Spleen (tissue), 11 donors: ENCODE measurements at regions not wholly inside any gene's neighbourhood (a gene's known extent, or its start where the extent isn't known, plus 50 kb on each side); places are given as distances from the start of the nearest gene placed in this dataset.

ENCODE experiments used
- DNase-seq: peaks from one replicate; pipeline ENCODE4 v3.0.0-alpha.2; 2020
- H3K27ac ChIP-seq, 8 donors: fragments of 200-600 bp; sonication (generic) in 7 of 8; 1 replicate in 4 of 8; 2 replicates in 4 of 8; pipeline versions ENCODE4 v1.5.0 to v1.8.0; 2016 to 2021; ENCODE audit warnings: inconsistent platforms in 4 of 8, mild to moderate bottlenecking in 4 of 8, moderate library complexity in 1 of 8
- H3K27me3 ChIP-seq, 7 donors: fragments of 200-600 bp; sonication (generic) in 6 of 7; replicated peaks in 1 of 7; 1 replicate in 4 of 7; 2 replicates in 3 of 7; pipeline versions ENCODE4 v1.5.0 to v1.8.0; 2016 to 2021; ENCODE audit warnings: inconsistent platforms in 3 of 7, mild to moderate bottlenecking in 1 of 7
- H3K36me3 ChIP-seq, 6 donors: fragments of 200-600 bp; sonication (generic) in 5 of 6; 1 replicate in 4 of 6; 2 replicates in 2 of 6; pipeline versions ENCODE4 v1.5.0 to v1.8.0; 2016 to 2021; ENCODE audit warnings: inconsistent platforms in 2 of 6
- H3K4me1 ChIP-seq, 6 donors: fragments of 200-600 bp; sonication (generic) in 5 of 6; 1 replicate in 3 of 6; 2 replicates in 3 of 6; pipeline versions ENCODE4 v1.5.0 to v1.8.0; 2016 to 2021; ENCODE audit warnings: inconsistent platforms in 3 of 6
- H3K4me3 ChIP-seq, 8 donors: fragments of 200-600 bp; sonication (generic) in 7 of 8; 1 replicate in 4 of 8; 2 replicates in 4 of 8; pipeline versions ENCODE4 v1.5.0 to v1.8.0; 2016 to 2021; ENCODE audit warnings: inconsistent platforms in 4 of 8, mild to moderate bottlenecking in 4 of 8, moderate library complexity in 2 of 8
- H3K9me3 ChIP-seq, 8 donors: fragments of 200-600 bp; sonication (generic) in 7 of 8; 1 replicate in 4 of 8; 2 replicates in 4 of 8; pipeline versions ENCODE4 v1.5.0 to v1.8.0; 2016 to 2021; ENCODE audit warnings: inconsistent platforms in 4 of 8
- CTCF ChIP-seq, 11 experiments: fragments of 200-600 bp in 7 of 11; fragments of 450-650 bp in 4 of 11; sonication (generic) in 4 of 11; IDR thresholded peaks in 8 of 11; conservative IDR thresholded peaks in 3 of 11; 1 replicate in 7 of 11; 2 replicates in 4 of 11; pipeline versions ENCODE4 v1.4.0 to v1.8.0; 2016 to 2021; ENCODE audit warnings: antibody characterized with exemption in 11 of 11, inconsistent platforms in 4 of 11, mild to moderate bottlenecking in 1 of 11
- POLR2A ChIP-seq, 3 donors: fragments of 450-650 bp; IDR thresholded peaks; one replicate each; pipeline ENCODE4 v1.5.1; 2017; ENCODE audit warnings: antibody characterized with exemption in 3 of 3, mild to moderate bottlenecking in 1 of 3
- POLR2AphosphoS5 ChIP-seq, 3 donors: sonication (generic); formaldehyde crosslinking; IDR thresholded peaks; one replicate each; pipeline ENCODE4 v1.5.1; 2017; ENCODE audit warnings: antibody characterized with exemption in 3 of 3
- WGBS, 5 donors: extraction: QIAGEN DNeasy Blood & Tissue Kit in 3 of 5; methylation state at CpG; one replicate each; pipeline versions ENCODE4 v1.1.5 to v1.1.7; 2013 to 2018; 5-methylcytosine and 5-hydroxymethylcytosine counted together
- intact Hi-C: fragments of 100-400 bp; cut with DNase I; formaldehyde crosslinking; loops from one replicate; pipeline ENCODE4 v1.15.0; 2023; ENCODE audit warnings: low total_unique reads
- donor health status: healthy with polysubstance abuse.
- donor health status: DM: no; HTN: no; CAD: no; lungs with moderate emphysema.
- donor health status: DM: no; HTN: no; CAD: no.
- donor health status: Bipolar disorder and iron deficiency.
- donor health status: healthy.
- donor health status: DM: no; HTN: no; CAD: no.
- donor health status: DM: yes; HTN: yes; CAD: no.

GRCh38 chr13:59494151-59494550 lies 669.6 kb downstream of the DIAPH3 start:
- peaks cover 0 to 3% (median 0%) of the 10 kb centered on the region in 8 donors for H3K9me3 ChIP-seq
- intact Hi-C loops: no loop called here
- TF ChIP-seq POLR2A (IDR thresholded peaks at IDR 0.05) (no peak), CTCF (IDR thresholded peaks at IDR 0.05 in 8 of 11, conservative IDR thresholded peaks at IDR 0.05 in 3 of 11) (no peak), POLR2AphosphoS5 (IDR thresholded peaks at IDR 0.05) (no peak)
- no peaks in the 10 kb centered on the region for H3K36me3 ChIP-seq
- DNase-seq: no peak
- peak overlapping the region in 1 of 8 donors; percentile 19 for H3K27ac ChIP-seq
- no peak overlapping the region for H3K4me3 ChIP-seq
- no peaks in the 10 kb centered on the region for H3K27me3 ChIP-seq
- H3K4me1 ChIP-seq: peaks cover 0 to 21% (median 9%) of the 10 kb centered on the region in 6 donors

- intact Hi-C loops: no loop called here
- H3K4me1 ChIP-seq: peaks cover 0 to 21% (median 9%) of the 10 kb centered on the region in 6 donors
- WGBS, 5 donors: 69 to 79% (median 72%) methylated on average over 4 of the region's 4 CpGs
- no peak for DNase-seq
- H3K27ac ChIP-seq: peak overlapping the region in 1 of 8 donors; percentile 19
- H3K9me3 ChIP-seq: peaks cover 0 to 3% (median 0%) of the 10 kb centered on the region in 8 donors
- H3K4me3 ChIP-seq: no peak overlapping the region
- no peaks in the 10 kb centered on the region for H3K27me3 ChIP-seq
- H3K36me3 ChIP-seq: no peaks in the 10 kb centered on the region
- no peak for TF ChIP-seq CTCF (IDR thresholded peaks at IDR 0.05 in 8 of 11, conservative IDR thresholded peaks at IDR 0.05 in 3 of 11)
- no peak for TF ChIP-seq POLR2A (IDR thresholded peaks at IDR 0.05)
- TF ChIP-seq POLR2AphosphoS5 (IDR thresholded peaks at IDR 0.05): peak in 1 of 3 donors; percentile 51
These were observed 669.2 kb downstream of the DIAPH3 start for GRCh38 chr13:59494560-59494970.

- H3K9me3 ChIP-seq: peaks cover 0 to 3% (median 0%) of the 10 kb centered on the region in 8 donors
- WGBS, 5 donors: 89 to 95% (median 92%) methylated on average over 4 of the region's 4 CpGs
- peaks cover 0 to 21% (median 9%) of the 10 kb centered on the region in 6 donors for H3K4me1 ChIP-seq
- no peaks in the 10 kb centered on the region for H3K27me3 ChIP-seq
- H3K36me3 ChIP-seq: no peaks in the 10 kb centered on the region
- DNase-seq: no peak
- intact Hi-C loops: no loop called here
- TF ChIP-seq CTCF (IDR thresholded peaks at IDR 0.05 in 8 of 11, conservative IDR thresholded peaks at IDR 0.05 in 3 of 11) (no peak), POLR2AphosphoS5 (IDR thresholded peaks at IDR 0.05) (no peak), POLR2A (IDR thresholded peaks at IDR 0.05) (no peak)
- H3K4me3 ChIP-seq: no peak overlapping the region
- no peak overlapping the region for H3K27ac ChIP-seq
These were observed 668.4 kb downstream of the DIAPH3 start for GRCh38 chr13:59495299-59495698.

- H3K27ac ChIP-seq: peak overlapping the region in 1 of 8 donors; percentile 10
- no peaks in the 10 kb centered on the region for H3K27me3 ChIP-seq
- intact Hi-C loops: no loop called here
- 78 to 89% (median 85%) methylated on average over 7 of the region's 7 CpGs for WGBS, 5 donors
- peaks cover 0 to 21% (median 9%) of the 10 kb centered on the region in 6 donors for H3K4me1 ChIP-seq
- no peak for DNase-seq
- H3K9me3 ChIP-seq: peaks cover 0 to 3% (median 0%) of the 10 kb centered on the region in 8 donors
- no peak overlapping the region for H3K4me3 ChIP-seq
- no peaks in the 10 kb centered on the region for H3K36me3 ChIP-seq
- TF ChIP-seq POLR2AphosphoS5 (IDR thresholded peaks at IDR 0.05) (no peak), CTCF (IDR thresholded peaks at IDR 0.05 in 8 of 11, conservative IDR thresholded peaks at IDR 0.05 in 3 of 11) (no peak), POLR2A (IDR thresholded peaks at IDR 0.05) (no peak)
These were observed 667.7 kb downstream of the DIAPH3 start for GRCh38 chr13:59495936-59496512.
